ENCODE measurements at regions not wholly inside any gene's neighbourhood (a gene's known extent, or its start where the extent isn't known, plus 50 kb on each side); places are given as distances from the start of the nearest gene placed in this dataset.

DNA sequence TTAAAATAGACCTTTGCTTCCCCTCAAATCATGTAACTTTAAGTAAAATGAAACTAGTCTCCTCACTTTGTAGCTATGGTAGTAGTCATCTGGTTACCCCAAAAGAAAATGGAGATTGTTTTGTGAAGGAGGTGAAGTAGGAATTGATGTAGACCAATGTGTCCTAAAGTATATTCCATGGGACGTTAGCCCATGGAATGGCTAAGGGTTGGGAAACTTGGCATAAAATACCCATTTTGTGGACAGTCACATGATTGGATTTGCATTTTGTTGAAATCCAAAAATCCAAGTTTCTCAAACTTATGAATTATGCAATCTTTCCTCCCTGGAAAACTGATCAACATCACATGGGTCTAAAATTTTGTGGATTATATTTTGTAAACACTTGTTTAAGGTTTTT is 290.6 kb downstream of the OSTF1 start:
- TF ChIP-seq OSR1 (CRISPR knock-in tag; IDR thresholded peaks at IDR 0.05) (no peak), ZNF70 (CRISPR knock-in tag; IDR thresholded peaks at IDR 0.05) (no peak), BACH2 (CRISPR knock-in tag; IDR thresholded peaks at IDR 0.05; ENCODE audit: borderline replicate concordance) (no peak), ZNF8 (CRISPR knock-in tag; IDR thresholded peaks at IDR 0.05) (no peak), PPARA (CRISPR knock-in tag; IDR thresholded peaks at IDR 0.05; ENCODE audit: borderline replicate concordance) (no peak)
- TF ChIP-seq, protein P1, sequence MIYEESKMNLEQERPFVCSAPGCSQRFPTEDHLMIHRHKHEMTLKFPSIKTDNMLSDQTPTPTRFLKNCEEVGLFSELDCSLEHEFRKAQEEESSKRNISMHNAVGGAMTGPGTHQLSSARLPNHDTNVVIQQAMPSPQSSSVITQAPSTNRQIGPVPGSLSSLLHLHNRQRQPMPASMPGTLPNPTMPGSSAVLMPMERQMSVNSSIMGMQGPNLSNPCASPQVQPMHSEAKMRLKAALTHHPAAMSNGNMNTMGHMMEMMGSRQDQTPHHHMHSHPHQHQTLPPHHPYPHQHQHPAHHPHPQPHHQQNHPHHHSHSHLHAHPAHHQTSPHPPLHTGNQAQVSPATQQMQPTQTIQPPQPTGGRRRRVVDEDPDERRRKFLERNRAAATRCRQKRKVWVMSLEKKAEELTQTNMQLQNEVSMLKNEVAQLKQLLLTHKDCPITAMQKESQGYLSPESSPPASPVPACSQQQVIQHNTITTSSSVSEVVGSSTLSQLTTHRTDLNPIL (CRISPR knock-in tag; IDR thresholded peaks at IDR 0.05; ENCODE audit: low read depth), result no peak

All from SK-N-SH treated with all-trans-retinoic acid at 6 μM for 48 hours (cell line).